ENCODE measurements at regions not wholly inside any gene's neighbourhood (a gene's known extent, or its start where the extent isn't known, plus 50 kb on each side); places are given as distances from the start of the nearest gene placed in this dataset.

DNA sequence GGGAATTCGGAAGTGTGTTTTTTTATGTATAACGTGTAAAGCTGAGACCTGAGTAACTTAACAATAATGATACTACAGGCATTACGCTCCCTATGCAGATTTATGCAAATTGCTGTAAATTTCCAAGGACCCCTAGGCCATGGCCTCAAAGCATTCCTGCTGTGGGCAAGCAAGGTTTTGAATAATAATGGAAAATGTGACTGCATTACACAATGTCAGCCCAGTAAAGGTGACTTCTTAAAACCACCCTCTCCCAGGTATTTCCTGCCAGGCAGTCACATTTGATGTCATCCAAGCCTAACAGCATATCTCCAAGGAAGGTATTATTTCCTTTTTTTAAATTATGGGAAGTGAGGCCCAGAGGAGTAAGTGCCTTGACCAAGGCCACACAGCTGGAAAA is 621.0 kb downstream of the BCL11B start:
- TF ChIP-seq, protein P1, sequence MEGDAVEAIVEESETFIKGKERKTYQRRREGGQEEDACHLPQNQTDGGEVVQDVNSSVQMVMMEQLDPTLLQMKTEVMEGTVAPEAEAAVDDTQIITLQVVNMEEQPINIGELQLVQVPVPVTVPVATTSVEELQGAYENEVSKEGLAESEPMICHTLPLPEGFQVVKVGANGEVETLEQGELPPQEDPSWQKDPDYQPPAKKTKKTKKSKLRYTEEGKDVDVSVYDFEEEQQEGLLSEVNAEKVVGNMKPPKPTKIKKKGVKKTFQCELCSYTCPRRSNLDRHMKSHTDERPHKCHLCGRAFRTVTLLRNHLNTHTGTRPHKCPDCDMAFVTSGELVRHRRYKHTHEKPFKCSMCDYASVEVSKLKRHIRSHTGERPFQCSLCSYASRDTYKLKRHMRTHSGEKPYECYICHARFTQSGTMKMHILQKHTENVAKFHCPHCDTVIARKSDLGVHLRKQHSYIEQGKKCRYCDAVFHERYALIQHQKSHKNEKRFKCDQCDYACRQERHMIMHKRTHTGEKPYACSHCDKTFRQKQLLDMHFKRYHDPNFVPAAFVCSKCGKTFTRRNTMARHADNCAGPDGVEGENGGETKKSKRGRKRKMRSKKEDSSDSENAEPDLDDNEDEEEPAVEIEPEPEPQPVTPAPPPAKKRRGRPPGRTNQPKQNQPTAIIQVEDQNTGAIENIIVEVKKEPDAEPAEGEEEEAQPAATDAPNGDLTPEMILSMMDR (conservative IDR thresholded peaks at IDR 0.05; ENCODE audit: low read depth, low read length), result no peak
- TF ChIP-seq RAD21 (IDR thresholded peaks at IDR 0.05; ENCODE audit: low read length) (no peak), BHLHE40 (IDR thresholded peaks at IDR 0.05; ENCODE audit: low read depth, low read length) (no peak), RFX5 (IDR thresholded peaks at IDR 0.05; ENCODE audit: low read depth, low read length) (no peak), POLR2A (IDR thresholded peaks at IDR 0.05; ENCODE audit: low read depth, low read length) (no peak), SMC3 (IDR thresholded peaks at IDR 0.05; ENCODE audit: low read depth, low read length) (no peak), CEBPB (IDR thresholded peaks at IDR 0.05; ENCODE audit: low read depth, low read length) (no peak)
- TF ChIP-seq, protein P2, sequence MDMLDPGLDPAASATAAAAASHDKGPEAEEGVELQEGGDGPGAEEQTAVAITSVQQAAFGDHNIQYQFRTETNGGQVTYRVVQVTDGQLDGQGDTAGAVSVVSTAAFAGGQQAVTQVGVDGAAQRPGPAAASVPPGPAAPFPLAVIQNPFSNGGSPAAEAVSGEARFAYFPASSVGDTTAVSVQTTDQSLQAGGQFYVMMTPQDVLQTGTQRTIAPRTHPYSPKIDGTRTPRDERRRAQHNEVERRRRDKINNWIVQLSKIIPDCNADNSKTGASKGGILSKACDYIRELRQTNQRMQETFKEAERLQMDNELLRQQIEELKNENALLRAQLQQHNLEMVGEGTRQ (IDR thresholded peaks at IDR 0.05; ENCODE audit: low read depth, low read length), result no peak

All from IMR-90 (cell line).